NOMO-1 treated with DMSO at 0.1 percent for 48 hours (cell line): ENCODE measurements at regions not wholly inside any gene's neighbourhood (a gene's known extent, or its start where the extent isn't known, plus 50 kb on each side); places are given as distances from the start of the nearest gene placed in this dataset.

Experiments used
- DNase-seq: peaks from one replicate; lab custom pipeline; 2025; ENCODE audit not compliant: unreplicated experiment; lab: John Stamatoyannopoulos, UW

GRCh38 chr1:200319148-200319547 lies 90.7 kb downstream of the ZNF281 start:
- no peak for DNase-seq

- no peak for DNase-seq
Observed at GRCh38 chr1:200317236-200317635, 92.6 kb downstream of the ZNF281 start.

GRCh38 chr1:200316148-200316803 lies 93.6 kb downstream of the ZNF281 start:
- DNase-seq, result no peak

GRCh38 chr1:200314085-200314750 lies 95.6 kb downstream of the ZNF281 start:
- no peak for DNase-seq

GRCh38 chr1:200311256-200311655 lies 98.6 kb downstream of the ZNF281 start:
- DNase-seq, result peak; percentile 55

- no peak for DNase-seq
Observed at GRCh38 chr1:200310824-200311223, 99.0 kb downstream of the ZNF281 start.

GRCh38 chr1:200307755-200308066 lies 102.1 kb downstream of the ZNF281 start:
- no peak for DNase-seq

- peak; percentile 76 for DNase-seq
Observed at GRCh38 chr1:200306944-200307754, 102.7 kb downstream of the ZNF281 start.

- DNase-seq, result no peak
Observed at GRCh38 chr1:200305806-200306205, 104.0 kb downstream of the ZNF281 start.

GRCh38 chr1:200304171-200304570 lies 105.7 kb downstream of the ZNF281 start:
- no peak for DNase-seq

GRCh38 chr1:200302921-200303290 lies 106.9 kb downstream of the ZNF281 start:
- DNase-seq, result no peak

- DNase-seq, result peak; percentile 33
Observed at GRCh38 chr1:200302192-200302920, 107.5 kb downstream of the ZNF281 start.

- DNase-seq, result no peak
Observed at GRCh38 chr1:200301152-200301551, 108.7 kb downstream of the ZNF281 start.

- DNase-seq, result no peak
Observed at GRCh38 chr1:200299571-200299970, 110.3 kb downstream of the ZNF281 start.

- no peak for DNase-seq
Observed at GRCh38 chr1:200298242-200298641, 111.6 kb downstream of the ZNF281 start.

GRCh38 chr1:200296091-200296661 lies 113.7 kb downstream of the ZNF281 start:
- no peak for DNase-seq

- DNase-seq, result no peak
Observed at GRCh38 chr1:200294241-200294640, 115.6 kb downstream of the ZNF281 start.

GRCh38 chr1:200292699-200293098 lies 117.1 kb downstream of the ZNF281 start:
- DNase-seq, result no peak

GRCh38 chr1:200291106-200291505 lies 118.7 kb downstream of the ZNF281 start:
- no peak for DNase-seq

- DNase-seq, result no peak
Observed at GRCh38 chr1:200290010-200290685, 119.7 kb downstream of the ZNF281 start.

- DNase-seq, result no peak
Observed at GRCh38 chr1:200288226-200288625, 121.6 kb downstream of the ZNF281 start.
